Glutamatergic neuron (in vitro differentiated cells): ENCODE measurements at regions not wholly inside any gene's neighbourhood (a gene's known extent, or its start where the extent isn't known, plus 50 kb on each side); places are given as distances from the start of the nearest gene placed in this dataset.

ENCODE experiments used
- DNase-seq: peaks from one replicate; pipeline ENCODE4 v3.0.0; 2022
- H3K27ac Mint-ChIP-seq: one replicate; pipeline ENCODE4 v1.8.0; 2020; ENCODE audit warnings: mild to moderate bottlenecking, mixed read lengths, inconsistent platforms; ENCODE audit not compliant: unreplicated experiment
- H3K27me3 Mint-ChIP-seq: one replicate; pipeline ENCODE4 v1.8.0; 2020; ENCODE audit warnings: mild to moderate bottlenecking, moderate library complexity, mixed read lengths, inconsistent platforms; ENCODE audit not compliant: unreplicated experiment
- H3K36me3 Mint-ChIP-seq: one replicate; pipeline ENCODE4 v1.8.0; 2020; ENCODE audit warnings: mild to moderate bottlenecking, mixed read lengths, inconsistent platforms; ENCODE audit not compliant: unreplicated experiment
- H3K4me1 Mint-ChIP-seq: one replicate; pipeline ENCODE4 v1.8.0; 2020; ENCODE audit warnings: mild to moderate bottlenecking, low read depth, mixed read lengths, inconsistent platforms; ENCODE audit not compliant: unreplicated experiment
- H3K4me3 Mint-ChIP-seq: one replicate; pipeline ENCODE4 v1.8.0; 2020; ENCODE audit warnings: mild to moderate bottlenecking, mixed read lengths, inconsistent platforms; ENCODE audit not compliant: unreplicated experiment
- H3K9me3 Mint-ChIP-seq: one replicate; pipeline ENCODE4 v1.8.0; 2020; ENCODE audit warnings: mild to moderate bottlenecking, moderate library complexity, mixed read lengths, inconsistent platforms; ENCODE audit not compliant: unreplicated experiment
- CTCF ChIP-seq: fragments of 200-600 bp; sonication (generic); IDR thresholded peaks from one replicate; pipeline ENCODE4 v1.5.0; 2021; ENCODE audit not compliant: partially characterized antibody, unreplicated experiment

GRCh38 chr2:62425684-62426083 is 80.3 kb downstream of the TMEM17 start:
- Mint-ChIP-seq H3K36me3 (no peaks in the 10 kb centered on the region), H3K27me3 (no peaks in the 10 kb centered on the region), H3K4me3 (no peak overlapping the region), H3K9me3 (peaks cover 6% of the 10 kb centered on the region), H3K4me1 (no peaks in the 10 kb centered on the region), H3K27ac (no peak overlapping the region)
- DNase-seq: no peak
- TF ChIP-seq CTCF: no peak

GRCh38 chr2:62424899-62425298 is 81.1 kb downstream of the TMEM17 start:
- Mint-ChIP-seq H3K27ac (no peak overlapping the region), H3K27me3 (no peaks in the 10 kb centered on the region), H3K4me3 (no peak overlapping the region), H3K9me3 (peaks cover 6% of the 10 kb centered on the region), H3K36me3 (no peaks in the 10 kb centered on the region), H3K4me1 (no peaks in the 10 kb centered on the region)
- no peak for TF ChIP-seq CTCF
- no peak for DNase-seq

- H3K4me3 Mint-ChIP-seq: no peak overlapping the region
- no peaks in the 10 kb centered on the region for H3K27me3 Mint-ChIP-seq
- no peak overlapping the region for H3K27ac Mint-ChIP-seq
- DNase-seq: no peak
- TF ChIP-seq CTCF: no peak
- H3K36me3 Mint-ChIP-seq: no peaks in the 10 kb centered on the region
- H3K4me1 Mint-ChIP-seq: no peaks in the 10 kb centered on the region
- peaks cover 6% of the 10 kb centered on the region for H3K9me3 Mint-ChIP-seq
Observed at GRCh38 chr2:62423883-62424458, 82.0 kb downstream of the TMEM17 start.

- TF ChIP-seq CTCF: no peak
- peaks cover 6% of the 10 kb centered on the region for H3K9me3 Mint-ChIP-seq
- DNase-seq: no peak
Observed at GRCh38 chr2:62423235-62423634, 82.8 kb downstream of the TMEM17 start.

GRCh38 chr2:62415518-62415917 is 90.5 kb downstream of the TMEM17 start:
- H3K9me3 Mint-ChIP-seq: peaks cover 3% of the 10 kb centered on the region
- peaks cover 3% of the 10 kb centered on the region for H3K27me3 Mint-ChIP-seq
- no peak overlapping the region for H3K4me3 Mint-ChIP-seq
- no peak overlapping the region for H3K27ac Mint-ChIP-seq
- H3K4me1 Mint-ChIP-seq: peaks cover 9% of the 10 kb centered on the region
- DNase-seq: no peak
- TF ChIP-seq CTCF: no peak
- H3K36me3 Mint-ChIP-seq: no peaks in the 10 kb centered on the region

More at GRCh38 chr2:62423235-62423634, 82.8 kb downstream of the TMEM17 start:
- Mint-ChIP-seq H3K4me3 (no peak overlapping the region), H3K4me1 (no peaks in the 10 kb centered on the region), H3K27me3 (no peaks in the 10 kb centered on the region), H3K27ac (no peak overlapping the region), H3K36me3 (no peaks in the 10 kb centered on the region)
